Neuronal stem cell (in vitro differentiated cells): ENCODE measurements at regions not wholly inside any gene's neighbourhood (a gene's known extent, or its start where the extent isn't known, plus 50 kb on each side); places are given as distances from the start of the nearest gene placed in this dataset.
A peak's percentile ranks its signal among the peaks of the same experiment; 100 is the strongest.

Experiments
- DNase-seq: peaks from one replicate; pipeline ENCODE4 v3.0.0-alpha.2; 2013; ENCODE audit warnings: low spot score
- H2AFZ ChIP-seq: one replicate; pipeline ENCODE4 v1.6.1; 2013; ENCODE audit warnings: mild to moderate bottlenecking, low read length, inconsistent platforms
- H2AK5ac ChIP-seq: 2 replicates; pipeline ENCODE4 v1.6.1; 2013; ENCODE audit warnings: low read depth, mild to moderate bottlenecking, inconsistent platforms, low read length, moderate library complexity, mixed read lengths
- H2BK120ac ChIP-seq: 2 replicates; pipeline ENCODE4 v1.6.1; 2013; ENCODE audit warnings: low read depth, mild to moderate bottlenecking, inconsistent platforms, low read length, moderate library complexity, mixed read lengths
- H2BK12ac ChIP-seq: one replicate; pipeline ENCODE4 v1.6.1; 2013; ENCODE audit warnings: low read length, inconsistent platforms
- H2BK15ac ChIP-seq: 2 replicates; pipeline ENCODE4 v1.6.1; 2013; ENCODE audit warnings: mild to moderate bottlenecking, low read length, inconsistent platforms, mixed read lengths
- H2BK5ac ChIP-seq: one replicate; pipeline ENCODE4 v1.6.1; 2013; ENCODE audit warnings: inconsistent platforms, mild to moderate bottlenecking, low read length, moderate library complexity
- H3K14ac ChIP-seq: one replicate; pipeline ENCODE4 v1.6.1; 2013; ENCODE audit warnings: low read length, inconsistent platforms
- H3K18ac ChIP-seq: 2 replicates; pipeline ENCODE4 v1.6.1; 2013; ENCODE audit warnings: low read length, inconsistent platforms
- H3K23ac ChIP-seq: 2 replicates; pipeline ENCODE4 v1.6.1; 2013; ENCODE audit warnings: low read depth, mild to moderate bottlenecking, mixed read lengths, low read length, inconsistent platforms; ENCODE audit not compliant: poor library complexity
- H3K27ac ChIP-seq: replicated peaks from 3 replicates; pipeline ENCODE4 v1.5.1; 2013; ENCODE audit warnings: low read length, inconsistent platforms
- H3K27me3 ChIP-seq, 3 experiments: 2 replicates each; pipeline ENCODE4 v1.6.1; 2013; ENCODE audit warnings: low read length in 3 of 3, mild to moderate bottlenecking in 2 of 3, inconsistent platforms in 1 of 3, low read depth in 1 of 3, mixed read lengths in 1 of 3, moderate library complexity in 1 of 3; ENCODE audit not compliant: control insufficient read depth in 3 of 3, insufficient read depth in 3 of 3
- H3K36me3 ChIP-seq, 2 donors: replicated peaks in 1 of 2; 2 replicates each; pipeline ENCODE4 v1.6.1; 2013; ENCODE audit warnings: low read length in 2 of 2; ENCODE audit not compliant: control insufficient read depth in 2 of 2, insufficient read depth in 2 of 2
- H3K4ac ChIP-seq: 2 replicates; pipeline ENCODE4 v1.6.1; 2013; ENCODE audit warnings: inconsistent platforms, mild to moderate bottlenecking, low read length, moderate library complexity
- H3K4me1 ChIP-seq, 2 donors: 1 replicate in 1 of 2; 2 replicates in 1 of 2; pipeline ENCODE4 v1.6.1; 2013; ENCODE audit warnings: low read length in 2 of 2, low read depth in 1 of 2; ENCODE audit not compliant: control insufficient read depth in 2 of 2, insufficient read depth in 1 of 2
- H3K4me2 ChIP-seq: one replicate; pipeline ENCODE4 v1.6.1; 2013; ENCODE audit warnings: mild to moderate bottlenecking, low read length, inconsistent platforms; ENCODE audit not compliant: insufficient read depth, poor library complexity, severe bottlenecking
- H3K4me3 ChIP-seq, 2 donors: 2 replicates each; pipeline ENCODE4 v1.5.1; 2013; ENCODE audit warnings: low read length in 2 of 2, mild to moderate bottlenecking in 2 of 2, inconsistent platforms in 1 of 2, moderate library complexity in 1 of 2
- H3K79me1 ChIP-seq: one replicate; pipeline ENCODE4 v1.6.1; 2013; ENCODE audit warnings: low read depth, mild to moderate bottlenecking, inconsistent platforms, low read length, moderate library complexity
- H3K9ac ChIP-seq: one replicate; pipeline ENCODE4 v1.6.1; 2013; ENCODE audit warnings: mild to moderate bottlenecking, low read depth, low read length, inconsistent platforms; ENCODE audit not compliant: poor library complexity
- H3K9me3 ChIP-seq, 2 donors: replicated peaks in 1 of 2; 2 replicates each; pipeline versions ENCODE3 to v1.6.1; 2013; ENCODE audit warnings: low read length in 2 of 2, mild to moderate bottlenecking in 2 of 2, inconsistent platforms in 1 of 2, low read depth in 1 of 2, mixed read lengths in 1 of 2, moderate library complexity in 1 of 2; ENCODE audit not compliant: control insufficient read depth in 2 of 2, insufficient read depth in 1 of 2
- H4K8ac ChIP-seq: one replicate; pipeline ENCODE4 v1.6.1; 2013; ENCODE audit warnings: low read depth, mild to moderate bottlenecking, inconsistent platforms, low read length, moderate library complexity
- H4K91ac ChIP-seq: one replicate; pipeline ENCODE4 v1.6.1; 2013; ENCODE audit warnings: low read length, low read depth, mild to moderate bottlenecking, inconsistent platforms; ENCODE audit not compliant: poor library complexity
- WGBS, 2 donors: extraction: QIAGEN DNeasy Blood & Tissue Kit; methylation state at CpG; one replicate each; pipeline ENCODE4 v1.1.7; 2013; ENCODE audit warnings: missing lambda C conversion rate in 2 of 2, mixed read lengths in 1 of 2; ENCODE audit not compliant: insufficient read length in 2 of 2, insufficient replicate concordance in 1 of 2; ENCODE audit errors: extremely low coverage in 2 of 2; 5-methylcytosine and 5-hydroxymethylcytosine counted together

- H3K4ac ChIP-seq, result no peak overlapping the region
- H3K4me1 ChIP-seq, result no peaks in the 10 kb centered on the region
- H2BK12ac ChIP-seq, result no peak overlapping the region
- no peak overlapping the region for H3K18ac ChIP-seq
- H3K27ac ChIP-seq, result no peak overlapping the region
- H3K9me3 ChIP-seq, result peaks cover 3 to 12% of the 10 kb centered on the region in 2 donors
- peak overlapping the region in 1 of 2 donors; percentile 34 for H3K4me3 ChIP-seq
- H3K4me2 ChIP-seq, result no peak overlapping the region
- H3K23ac ChIP-seq, result no peak overlapping the region
- no peaks in the 10 kb centered on the region for H3K79me1 ChIP-seq
- no CpG with 5 or more reads among the region's 2 CpGs for WGBS, 2 donors
- no peak overlapping the region for H3K9ac ChIP-seq
- no peak overlapping the region for H2AFZ ChIP-seq
- H2BK5ac ChIP-seq, result no peak overlapping the region
- no peaks in the 10 kb centered on the region for H3K27me3 ChIP-seq
- H3K14ac ChIP-seq, result no peak overlapping the region
- DNase-seq, result no peak
- no peak overlapping the region for H2AK5ac ChIP-seq
- no peak overlapping the region for H4K91ac ChIP-seq
- no peak overlapping the region for H2BK120ac ChIP-seq
- no peak overlapping the region for H2BK15ac ChIP-seq
- H3K36me3 ChIP-seq, result no peaks in the 10 kb centered on the region
- no peak overlapping the region for H4K8ac ChIP-seq
These were observed 552.2 kb downstream of the TFAP2A start for GRCh38 chr6:9862603-9863167.

- H3K27me3 ChIP-seq, result no peaks in the 10 kb centered on the region
- H3K36me3 ChIP-seq, result no peaks in the 10 kb centered on the region
- H2BK15ac ChIP-seq, result no peak overlapping the region
- H3K4ac ChIP-seq, result no peak overlapping the region
- H3K14ac ChIP-seq, result no peak overlapping the region
- no peak overlapping the region for H2BK120ac ChIP-seq
- H3K79me1 ChIP-seq, result no peaks in the 10 kb centered on the region
- H3K18ac ChIP-seq, result no peak overlapping the region
- H3K27ac ChIP-seq, result no peak overlapping the region
- H2AFZ ChIP-seq, result no peak overlapping the region
- no peaks in the 10 kb centered on the region for H3K4me1 ChIP-seq
- peak overlapping the region in 1 of 2 donors; percentile 41 for H3K4me3 ChIP-seq
- no peak overlapping the region for H4K91ac ChIP-seq
- H4K8ac ChIP-seq, result no peak overlapping the region
- H3K9ac ChIP-seq, result no peak overlapping the region
- no peak overlapping the region for H2BK5ac ChIP-seq
- no peak overlapping the region for H2BK12ac ChIP-seq
- peaks cover 0 to 9% of the 10 kb centered on the region in 2 donors for H3K9me3 ChIP-seq
- no peak for DNase-seq
- H3K23ac ChIP-seq, result no peak overlapping the region
- no CpG with 5 or more reads among the region's 9 CpGs for WGBS, 2 donors
- no peak overlapping the region for H3K4me2 ChIP-seq
- no peak overlapping the region for H2AK5ac ChIP-seq
These were observed 563.1 kb downstream of the TFAP2A start for GRCh38 chr6:9851541-9852380.

GRCh38 chr6:9851006-9851405 is 563.9 kb downstream of the TFAP2A start:
- no peak overlapping the region for H4K91ac ChIP-seq
- H2AFZ ChIP-seq, result no peak overlapping the region
- peaks cover 2 to 12% of the 10 kb centered on the region in 2 donors for H3K9me3 ChIP-seq
- DNase-seq, result no peak
- H3K23ac ChIP-seq, result no peak overlapping the region
- no peak overlapping the region for H3K4me3 ChIP-seq
- H3K4me2 ChIP-seq, result no peak overlapping the region
- H3K79me1 ChIP-seq, result no peaks in the 10 kb centered on the region
- H3K14ac ChIP-seq, result peak overlapping the region; percentile 42
- no peaks in the 10 kb centered on the region for H3K36me3 ChIP-seq
- H2BK12ac ChIP-seq, result no peak overlapping the region
- H4K8ac ChIP-seq, result no peak overlapping the region
- no peak overlapping the region for H3K9ac ChIP-seq
- H2BK120ac ChIP-seq, result no peak overlapping the region
- no peak overlapping the region for H3K27ac ChIP-seq
- H3K4ac ChIP-seq, result no peak overlapping the region
- no peak overlapping the region for H3K18ac ChIP-seq
- H2AK5ac ChIP-seq, result no peak overlapping the region
- WGBS, 2 donors, result no CpG with 5 or more reads among the region's 2 CpGs
- H2BK5ac ChIP-seq, result no peak overlapping the region
- no peaks in the 10 kb centered on the region for H3K27me3 ChIP-seq
- no peaks in the 10 kb centered on the region for H3K4me1 ChIP-seq
- H2BK15ac ChIP-seq, result no peak overlapping the region

GRCh38 chr6:9848094-9848493 is 566.8 kb downstream of the TFAP2A start:
- H3K27ac ChIP-seq, result no peak overlapping the region
- H2BK15ac ChIP-seq, result no peak overlapping the region
- no peak overlapping the region for H4K91ac ChIP-seq
- H2AK5ac ChIP-seq, result no peak overlapping the region
- no peaks in the 10 kb centered on the region for H3K36me3 ChIP-seq
- no peak overlapping the region for H3K9ac ChIP-seq
- H3K18ac ChIP-seq, result no peak overlapping the region
- H3K14ac ChIP-seq, result no peak overlapping the region
- no peaks in the 10 kb centered on the region for H3K4me1 ChIP-seq
- no peak overlapping the region for H3K4ac ChIP-seq
- WGBS, 2 donors, result no CpG with 5 or more reads among the region's 1 CpG
- H2AFZ ChIP-seq, result no peak overlapping the region
- H3K4me3 ChIP-seq, result no peak overlapping the region
- no peak for DNase-seq
- no peak overlapping the region for H3K23ac ChIP-seq
- no peak overlapping the region for H4K8ac ChIP-seq
- no peaks in the 10 kb centered on the region for H3K79me1 ChIP-seq
- peaks cover 2 to 12% of the 10 kb centered on the region in 2 donors for H3K9me3 ChIP-seq
- no peaks in the 10 kb centered on the region for H3K27me3 ChIP-seq
- no peak overlapping the region for H2BK12ac ChIP-seq
- H2BK120ac ChIP-seq, result no peak overlapping the region
- H3K4me2 ChIP-seq, result no peak overlapping the region
- no peak overlapping the region for H2BK5ac ChIP-seq
